Adipocyte (in vitro differentiated cells): ENCODE measurements at regions not wholly inside any gene's neighbourhood (a gene's known extent, or its start where the extent isn't known, plus 50 kb on each side); places are given as distances from the start of the nearest gene placed in this dataset.
"Not testable (repeated sequence)": the region's sequence is repeated elsewhere in the genome, so short reads cannot be mapped to it uniquely, and the experiment has no call there.

ENCODE experiments used
- DNase-seq: peaks from one replicate; pipeline ENCODE4 v3.0.0-alpha.2; 2015; ENCODE audit warnings: low read depth
- H3K27me3 ChIP-seq: replicated peaks from 2 replicates; pipeline ENCODE4 v1.7.0; 2013; ENCODE audit warnings: mild to moderate bottlenecking, low read length, moderate library complexity; ENCODE audit not compliant: control insufficient read depth, insufficient read depth
- H3K36me3 ChIP-seq: 2 replicates; pipeline ENCODE4 v1.7.0; 2013; ENCODE audit warnings: low read length, mild to moderate bottlenecking, moderate library complexity; ENCODE audit not compliant: control insufficient read depth, insufficient read depth, severe bottlenecking
- H3K4me1 ChIP-seq: 2 replicates; pipeline ENCODE4 v1.7.0; 2013; ENCODE audit warnings: mild to moderate bottlenecking, low read length, moderate library complexity; ENCODE audit not compliant: control insufficient read depth, insufficient read depth
- H3K4me3 ChIP-seq: 2 replicates; pipeline ENCODE4 v1.7.0; 2013; ENCODE audit warnings: mild to moderate bottlenecking, low read length, moderate library complexity
- H3K9ac ChIP-seq: 2 replicates; pipeline ENCODE4 v1.7.0; 2013; ENCODE audit warnings: mild to moderate bottlenecking, low read length, moderate library complexity
- H3K9me3 ChIP-seq: 2 replicates; pipeline ENCODE4 v1.7.0; 2013; ENCODE audit warnings: mild to moderate bottlenecking, low read length, moderate library complexity; ENCODE audit not compliant: control insufficient read depth

- no peak for DNase-seq
- Histone ChIP-seq H3K27me3 (no peaks in the 10 kb centered on the region), H3K9me3 (peaks cover 11% of the 10 kb centered on the region), H3K4me3 (no peak overlapping the region), H3K36me3 (no peaks in the 10 kb centered on the region), H3K4me1 (no peaks in the 10 kb centered on the region), H3K9ac (no peak overlapping the region)
These were observed 108.1 kb downstream of the ERMARD start for GRCh38 chr6:169859401-169859977.

DNA sequence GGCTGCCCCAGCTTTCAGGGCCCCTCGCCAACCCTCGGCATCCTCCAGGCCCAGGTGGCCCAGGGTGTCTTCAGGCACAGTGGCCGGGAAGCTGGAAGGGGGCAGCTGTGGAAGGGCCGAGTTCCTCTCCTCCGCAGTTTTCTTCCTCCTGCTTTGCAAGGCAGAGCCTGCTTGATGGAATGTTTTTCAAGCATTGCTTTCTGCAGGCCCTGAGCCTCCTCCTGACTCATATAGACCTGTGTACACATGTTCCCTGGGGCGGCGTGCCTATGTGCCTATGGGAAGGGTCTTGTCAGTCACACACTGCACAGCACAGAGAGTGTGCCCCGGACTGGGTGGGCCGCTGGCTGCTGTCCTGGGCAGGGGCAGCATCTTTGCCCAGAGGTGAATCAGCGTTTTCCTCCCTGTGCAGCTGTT is 107.5 kb downstream of the ERMARD start:
- DNase-seq = no peak
- no peaks in the 10 kb centered on the region for H3K27me3 ChIP-seq
- peaks cover 11% of the 10 kb centered on the region for H3K9me3 ChIP-seq
- H3K4me1 ChIP-seq = no peaks in the 10 kb centered on the region
- H3K9ac ChIP-seq = no peak overlapping the region
- no peaks in the 10 kb centered on the region for H3K36me3 ChIP-seq
- no peak overlapping the region for H3K4me3 ChIP-seq

GRCh38 chr6:169858293-169858934 is 107.0 kb downstream of the ERMARD start:
- peaks cover 11% of the 10 kb centered on the region for H3K9me3 ChIP-seq
- no peaks in the 10 kb centered on the region for H3K4me1 ChIP-seq
- no peaks in the 10 kb centered on the region for H3K36me3 ChIP-seq
- no peak overlapping the region for H3K4me3 ChIP-seq
- H3K9ac ChIP-seq = no peak overlapping the region
- no peak for DNase-seq
- H3K27me3 ChIP-seq = no peaks in the 10 kb centered on the region

DNA sequence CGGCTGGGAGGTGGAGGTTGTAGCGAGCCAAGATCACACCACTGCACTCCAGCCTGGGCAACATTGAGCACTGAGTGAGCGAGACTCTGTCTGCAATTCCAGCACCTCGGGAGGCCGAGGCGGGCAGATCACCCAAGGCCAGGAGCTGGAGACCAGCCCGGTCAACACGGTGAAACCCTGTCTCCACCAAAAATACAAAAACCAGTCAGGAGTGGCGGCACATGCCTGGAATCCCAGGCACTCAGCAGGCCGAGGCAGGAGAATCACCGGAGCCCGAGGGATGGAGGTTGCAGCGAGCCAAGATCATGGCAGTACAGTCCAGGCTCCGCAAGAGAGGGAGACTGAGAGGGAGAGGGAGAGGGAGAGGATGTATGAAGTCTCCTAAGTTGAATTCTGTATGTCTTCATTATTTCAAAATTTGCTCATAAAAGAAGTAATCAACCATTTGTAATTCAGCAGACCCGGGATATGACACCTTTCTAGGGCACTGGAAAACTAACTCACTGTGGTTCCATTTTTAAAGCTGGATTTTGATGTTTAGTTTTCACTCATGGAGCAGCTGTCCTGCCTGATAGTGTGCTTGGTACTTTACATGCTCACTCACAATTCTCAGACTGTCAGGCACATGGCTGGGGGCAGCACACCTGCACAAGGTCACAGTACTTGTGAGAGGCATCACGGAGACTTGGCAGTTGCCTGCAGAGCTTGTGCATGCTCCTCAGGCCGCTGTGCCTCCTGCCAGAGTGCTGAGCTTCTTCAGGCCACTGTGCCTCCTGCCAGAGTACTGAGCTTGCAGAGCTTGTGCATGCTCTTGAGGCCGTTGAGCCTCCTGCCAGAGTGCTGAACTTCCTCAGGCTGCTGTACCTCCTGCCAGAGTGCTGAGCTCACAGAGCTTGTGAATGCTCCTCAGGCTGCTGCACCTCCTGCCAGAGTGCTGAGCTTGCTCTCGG is 106.2 kb downstream of the ERMARD start:
- peaks cover 11% of the 10 kb centered on the region for H3K9me3 ChIP-seq

DNA sequence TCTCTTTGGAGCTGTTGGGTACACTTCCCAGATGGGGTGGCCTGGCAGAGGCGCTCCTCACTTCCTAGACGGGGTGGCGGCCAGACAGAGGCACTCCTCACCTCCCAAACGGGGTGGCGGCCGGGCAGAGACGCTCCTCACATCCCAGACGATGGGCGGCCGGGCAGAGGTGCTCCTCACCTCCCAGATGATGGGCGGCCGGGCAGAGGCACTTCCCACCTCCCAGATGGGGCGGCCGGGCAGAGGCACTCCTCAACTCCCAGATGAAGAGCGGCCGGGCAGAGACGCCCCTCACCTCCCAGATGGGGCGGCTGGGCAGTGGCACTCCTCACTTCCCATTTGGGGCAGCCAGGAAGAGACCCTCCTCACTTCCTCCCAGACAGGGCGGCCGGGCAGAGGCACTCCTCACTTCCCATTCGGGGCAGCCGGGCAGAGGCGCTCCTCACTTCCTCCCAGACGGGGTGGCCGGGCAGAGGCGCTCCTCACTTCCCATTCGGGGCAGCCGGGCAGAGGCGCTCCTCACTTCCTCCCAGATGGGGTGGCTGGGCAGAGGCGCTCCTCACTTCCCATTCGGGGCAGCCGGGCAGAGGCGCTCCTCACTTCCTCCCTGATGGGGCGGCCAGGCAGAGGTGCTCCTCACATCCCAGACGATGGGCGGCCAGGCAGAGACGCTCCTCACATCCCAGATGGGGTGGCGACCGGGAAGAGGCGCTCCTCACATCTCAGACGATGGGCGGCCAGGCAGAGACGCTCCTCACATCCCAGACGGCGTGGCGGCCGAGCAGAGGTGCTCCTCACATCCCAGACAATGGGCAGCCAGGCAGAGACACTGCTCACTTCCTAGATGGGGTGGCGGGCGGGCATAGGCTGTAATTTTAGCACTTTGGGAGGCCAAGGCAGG is 105.3 kb downstream of the ERMARD start:
- H3K9me3 ChIP-seq = peaks cover 11% of the 10 kb centered on the region
- not testable (repeated sequence) for H3K27me3 ChIP-seq, H3K36me3 ChIP-seq, H3K4me3 ChIP-seq, H3K4me1 ChIP-seq, DNase-seq, H3K9ac ChIP-seq

More for the DNA sequence above, 106.2 kb downstream of the ERMARD start:
- H3K9ac ChIP-seq = no peak overlapping the region
- no peak overlapping the region for H3K4me3 ChIP-seq
- H3K27me3 ChIP-seq = no peaks in the 10 kb centered on the region
- no peaks in the 10 kb centered on the region for H3K36me3 ChIP-seq
- no peaks in the 10 kb centered on the region for H3K4me1 ChIP-seq
- no peak for DNase-seq

DNA sequence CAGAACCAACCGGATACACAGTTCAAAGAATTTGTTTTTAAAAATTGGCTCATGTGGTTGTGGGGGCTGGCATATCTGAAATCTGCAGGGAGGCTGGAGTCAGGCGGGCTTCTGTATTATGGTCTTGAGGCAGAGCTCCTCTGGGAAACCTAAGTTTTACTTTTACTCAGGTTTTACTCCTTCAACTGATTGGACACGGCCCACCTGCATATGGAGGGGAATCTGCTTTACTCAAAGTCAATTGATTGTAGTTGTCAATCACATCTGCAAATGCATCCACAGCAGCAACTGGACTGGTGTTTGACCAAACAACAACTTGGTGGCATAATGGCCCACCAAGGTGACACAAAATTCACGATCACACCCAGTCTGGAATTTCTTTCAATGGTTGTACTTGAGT is 103.4 kb downstream of the ERMARD start:
- no peak overlapping the region for H3K4me3 ChIP-seq
- H3K9me3 ChIP-seq = peaks cover 11% of the 10 kb centered on the region
- no peaks in the 10 kb centered on the region for H3K4me1 ChIP-seq
- H3K36me3 ChIP-seq = no peaks in the 10 kb centered on the region
- H3K27me3 ChIP-seq = peaks cover 8% of the 10 kb centered on the region
- no peak for DNase-seq
- H3K9ac ChIP-seq = no peak overlapping the region

DNA sequence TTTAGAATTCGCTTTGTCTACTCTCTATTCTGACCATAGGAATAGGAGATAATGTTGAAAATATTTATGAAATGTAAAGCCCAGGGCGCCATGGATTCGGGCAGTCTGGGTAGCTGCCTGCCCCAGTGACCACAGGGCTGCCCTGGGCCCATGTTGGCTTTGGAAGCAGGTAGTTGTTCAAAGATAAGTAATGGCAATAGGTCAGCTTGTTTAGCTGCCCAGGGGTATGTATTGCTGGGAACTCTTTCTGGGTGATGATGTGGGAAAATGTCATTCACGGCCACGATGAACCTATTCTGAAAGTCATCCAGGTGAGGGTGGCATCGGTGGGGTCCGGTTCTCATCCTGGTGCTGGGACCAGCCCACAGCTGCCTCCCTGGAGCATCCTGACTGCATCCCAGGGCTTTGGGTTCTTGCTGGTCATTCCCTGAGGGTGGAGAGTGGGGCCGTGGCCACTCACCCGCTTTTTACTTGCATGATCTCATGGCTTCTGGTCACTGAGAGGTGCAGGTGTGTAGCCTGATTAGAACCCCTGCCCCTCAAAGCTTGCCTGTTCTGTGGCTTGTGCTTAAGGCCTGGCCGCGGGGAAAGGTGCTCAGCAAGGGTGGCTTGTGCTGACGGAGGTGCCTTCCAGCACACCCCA is 102.8 kb downstream of the ERMARD start:
- Histone ChIP-seq H3K4me3 (no peak overlapping the region), H3K27me3 (peaks cover 12% of the 10 kb centered on the region), H3K9ac (no peak overlapping the region), H3K9me3 (peaks cover 11% of the 10 kb centered on the region), H3K4me1 (no peaks in the 10 kb centered on the region), H3K36me3 (no peaks in the 10 kb centered on the region)
- no peak for DNase-seq

- no peak for DNase-seq
- H3K9me3 ChIP-seq = peaks cover 11% of the 10 kb centered on the region
- peaks cover 14% of the 10 kb centered on the region for H3K27me3 ChIP-seq
- no peaks in the 10 kb centered on the region for H3K36me3 ChIP-seq
- H3K4me3 ChIP-seq = no peak overlapping the region
- no peak overlapping the region for H3K9ac ChIP-seq
- no peaks in the 10 kb centered on the region for H3K4me1 ChIP-seq
These were observed 102.0 kb downstream of the ERMARD start for GRCh38 chr6:169853196-169854082.

DNA sequence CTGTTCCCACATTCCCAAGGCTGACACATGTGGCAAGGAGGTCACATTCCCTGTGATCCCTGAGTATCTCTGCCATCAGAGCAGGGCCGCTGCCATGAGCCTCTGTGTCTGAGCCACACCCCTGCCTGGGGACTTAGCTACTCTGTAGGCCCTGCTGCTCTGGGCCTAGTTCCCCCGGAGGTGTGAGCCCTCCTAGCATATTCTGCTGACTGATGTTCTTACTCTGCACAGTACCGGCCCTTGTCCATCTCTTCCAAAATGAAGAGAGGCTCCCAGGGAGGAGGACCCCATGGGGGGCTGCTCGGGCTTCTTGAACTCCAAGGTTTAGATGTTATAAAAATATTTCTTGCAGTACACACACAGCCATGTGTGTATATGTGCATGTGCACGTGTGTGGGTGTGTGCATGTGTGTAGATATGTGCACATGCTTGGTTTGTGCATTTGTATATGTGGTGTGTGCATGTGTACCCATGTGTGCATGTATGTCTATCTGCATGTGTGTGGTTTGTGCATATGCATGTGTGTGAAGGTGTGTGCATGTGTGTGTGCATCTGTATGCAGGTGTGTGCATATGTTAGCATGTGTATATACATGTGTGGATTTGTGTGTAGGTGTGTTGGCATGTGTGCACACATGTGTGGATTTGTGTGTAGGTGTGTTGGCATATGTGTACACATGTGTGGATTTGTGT is 101.2 kb downstream of the ERMARD start:
- no peak overlapping the region for H3K9ac ChIP-seq
- no peaks in the 10 kb centered on the region for H3K4me1 ChIP-seq
- peaks cover 5% of the 10 kb centered on the region for H3K9me3 ChIP-seq
- H3K27me3 ChIP-seq = peaks cover 14% of the 10 kb centered on the region
- DNase-seq = no peak
- no peak overlapping the region for H3K4me3 ChIP-seq
- H3K36me3 ChIP-seq = no peaks in the 10 kb centered on the region
